H1 (cell line): ENCODE measurements at regions not wholly inside any gene's neighbourhood (a gene's known extent, or its start where the extent isn't known, plus 50 kb on each side); places are given as distances from the start of the nearest gene placed in this dataset.

Source experiments
- CHD1 ChIP-seq: IDR thresholded peaks from 2 replicates; pipeline ENCODE4 v1.6.1; 2012; ENCODE audit warnings: low read depth, low read length, improper control_type of control experiment
- CHD2 ChIP-seq: IDR thresholded peaks from 2 replicates; pipeline ENCODE4 v1.6.1; 2012; ENCODE audit warnings: low read length, improper control_type of control experiment
- NANOG ChIP-seq: IDR thresholded peaks from 2 replicates; pipeline ENCODE4 v1.6.1; 2011; ENCODE audit warnings: low read length, low read depth, mild to moderate bottlenecking, inconsistent platforms; ENCODE audit not compliant: insufficient read depth, poor library complexity, severe bottlenecking
- RBBP5 ChIP-seq: IDR thresholded peaks from 2 replicates; pipeline ENCODE4 v1.7.1; 2012; ENCODE audit warnings: low read depth, mild to moderate bottlenecking, inconsistent platforms, low read length, moderate library complexity, borderline replicate concordance

DNA sequence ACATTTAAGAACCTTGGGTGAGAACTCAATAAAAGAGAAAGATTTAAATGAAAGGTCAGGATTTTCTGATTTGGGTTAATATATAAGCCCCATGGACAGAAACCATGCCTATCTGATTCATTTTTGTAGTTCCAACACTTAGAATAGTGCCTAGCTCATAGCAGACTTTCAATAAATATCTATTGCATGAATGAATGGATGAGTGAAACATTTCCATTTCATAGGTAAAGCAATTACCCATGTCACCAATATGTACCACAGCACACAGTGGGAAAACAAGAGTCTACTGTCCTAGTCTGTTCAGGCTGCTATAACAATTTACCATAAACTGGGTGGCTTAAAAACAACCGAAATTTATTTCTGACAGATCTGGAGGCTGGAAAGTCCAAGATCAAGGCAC lies 63.9 kb upstream of the PTPN13 start (continued):
- TF ChIP-seq NANOG (no peak), RBBP5 (no peak), CHD1 (no peak), CHD2 (no peak)
